NCI-H146 (cell line): ENCODE measurements at regions not wholly inside any gene's neighbourhood (a gene's known extent, or its start where the extent isn't known, plus 50 kb on each side); places are given as distances from the start of the nearest gene placed in this dataset.

Source experiments
- DNase-seq: peaks from one replicate; lab custom pipeline; 2025; lab: John Stamatoyannopoulos, UW

- no peak for DNase-seq
Observed at GRCh38 chr5:116847960-116848359, 273.3 kb upstream of the SEMA6A start.

- no peak for DNase-seq
Observed at GRCh38 chr5:116844015-116844414, 269.4 kb upstream of the SEMA6A start.

- DNase-seq = no peak
Observed at GRCh38 chr5:116842514-116842961, 267.9 kb upstream of the SEMA6A start.

- no peak for DNase-seq
Observed at GRCh38 chr5:116841734-116842133, 267.1 kb upstream of the SEMA6A start.

- no peak for DNase-seq
Observed at GRCh38 chr5:116838011-116838536, 263.5 kb upstream of the SEMA6A start.

- no peak for DNase-seq
Observed at GRCh38 chr5:116834796-116835515, 260.3 kb upstream of the SEMA6A start.

GRCh38 chr5:116830079-116830478, 255.5 kb upstream of the SEMA6A start:
- no peak for DNase-seq

- no peak for DNase-seq
Observed at GRCh38 chr5:116827078-116827477, 252.5 kb upstream of the SEMA6A start.

- DNase-seq = no peak
Observed at GRCh38 chr5:116825486-116825885, 250.9 kb upstream of the SEMA6A start.

- DNase-seq = no peak
Observed at GRCh38 chr5:116824751-116825438, 250.3 kb upstream of the SEMA6A start.

- no peak for DNase-seq
Observed at GRCh38 chr5:116814626-116815385, 240.2 kb upstream of the SEMA6A start.

- DNase-seq = no peak
Observed at GRCh38 chr5:116813906-116814305, 239.3 kb upstream of the SEMA6A start.

GRCh38 chr5:116813356-116813755, 238.7 kb upstream of the SEMA6A start:
- DNase-seq = no peak

GRCh38 chr5:116810951-116811350, 236.3 kb upstream of the SEMA6A start:
- DNase-seq = no peak

- no peak for DNase-seq
Observed at GRCh38 chr5:116806836-116807235, 232.2 kb upstream of the SEMA6A start.

GRCh38 chr5:116799401-116799800, 224.8 kb upstream of the SEMA6A start:
- no peak for DNase-seq

GRCh38 chr5:116795189-116795588, 220.6 kb upstream of the SEMA6A start:
- no peak for DNase-seq

GRCh38 chr5:116789522-116789921, 214.9 kb upstream of the SEMA6A start:
- no peak for DNase-seq

- DNase-seq = no peak
Observed at GRCh38 chr5:116788851-116789403, 214.3 kb upstream of the SEMA6A start.

GRCh38 chr5:116787570-116787969, 212.9 kb upstream of the SEMA6A start:
- no peak for DNase-seq

GRCh38 chr5:116785106-116785505, 210.5 kb upstream of the SEMA6A start:
- no peak for DNase-seq

- no peak for DNase-seq
Observed at GRCh38 chr5:116779846-116780245, 205.2 kb upstream of the SEMA6A start.
